ENCODE measurements at regions not wholly inside any gene's neighbourhood (a gene's known extent, or its start where the extent isn't known, plus 50 kb on each side); places are given as distances from the start of the nearest gene placed in this dataset.

GRCh38 chr10:10845185-10845584 lies 172.5 kb upstream of the CELF2 start:
- Histone ChIP-seq H3K36me3 (ENCODE audit: control insufficient read depth in 2 of 2, insufficient read depth in 2 of 2, low read length in 1 of 2) (no peaks in the 10 kb centered on the region), H3K4me1 (ENCODE audit: control insufficient read depth in 2 of 2, insufficient read depth in 2 of 2, low read length in 1 of 2) (no peaks in the 10 kb centered on the region), H3K27me3 (ENCODE audit: control insufficient read depth in 1 of 2, insufficient read depth in 2 of 2, low read length in 2 of 2) (no peaks in the 10 kb centered on the region), H3K4me3 (ENCODE audit: low read depth in 1 of 2, low read length in 2 of 2) (no peak overlapping the region), H3K9me3 (ENCODE audit: control insufficient read depth in 2 of 2, insufficient read depth in 1 of 2, low read depth in 1 of 2, low read length in 1 of 2) (no peaks in the 10 kb centered on the region), H3K27ac (ENCODE audit: low read depth in 2 of 2, low read length in 1 of 2) (no peak overlapping the region)
- 31 to 38% methylated on average over 2 of the region's 2 CpGs for WGBS, 2 donors

GRCh38 chr10:10845826-10846503 lies 171.7 kb upstream of the CELF2 start:
- H3K27me3 ChIP-seq (ENCODE audit: control insufficient read depth in 1 of 2, insufficient read depth in 2 of 2, low read length in 2 of 2), result no peaks in the 10 kb centered on the region
- no peaks in the 10 kb centered on the region for H3K4me1 ChIP-seq (ENCODE audit: control insufficient read depth in 2 of 2, insufficient read depth in 2 of 2, low read length in 1 of 2)
- no peak overlapping the region for H3K4me3 ChIP-seq (ENCODE audit: low read depth in 1 of 2, low read length in 2 of 2)
- no peaks in the 10 kb centered on the region for H3K9me3 ChIP-seq (ENCODE audit: control insufficient read depth in 2 of 2, insufficient read depth in 1 of 2, low read depth in 1 of 2, low read length in 1 of 2)
- no peak overlapping the region for H3K27ac ChIP-seq (ENCODE audit: low read depth in 2 of 2, low read length in 1 of 2)
- 81 to 83% methylated on average over 11 of the region's 11 CpGs for WGBS, 2 donors
- H3K36me3 ChIP-seq (ENCODE audit: control insufficient read depth in 2 of 2, insufficient read depth in 2 of 2, low read length in 1 of 2), result no peaks in the 10 kb centered on the region

GRCh38 chr10:10846504-10846900 lies 171.2 kb upstream of the CELF2 start:
- Histone ChIP-seq H3K9me3 (ENCODE audit: control insufficient read depth in 2 of 2, insufficient read depth in 1 of 2, low read depth in 1 of 2, low read length in 1 of 2) (no peaks in the 10 kb centered on the region), H3K27ac (ENCODE audit: low read depth in 2 of 2, low read length in 1 of 2) (peak overlapping the region in 1 of 2 donors; percentile 31), H3K4me1 (ENCODE audit: control insufficient read depth in 2 of 2, insufficient read depth in 2 of 2, low read length in 1 of 2) (no peaks in the 10 kb centered on the region), H3K27me3 (ENCODE audit: control insufficient read depth in 1 of 2, insufficient read depth in 2 of 2, low read length in 2 of 2) (no peaks in the 10 kb centered on the region), H3K4me3 (ENCODE audit: low read depth in 1 of 2, low read length in 2 of 2) (no peak overlapping the region), H3K36me3 (ENCODE audit: control insufficient read depth in 2 of 2, insufficient read depth in 2 of 2, low read length in 1 of 2) (no peaks in the 10 kb centered on the region)
- WGBS, 2 donors, result 72 to 74% methylated on average over 3 of the region's 3 CpGs

- Histone ChIP-seq H3K27ac (ENCODE audit: low read depth in 2 of 2, low read length in 1 of 2) (no peak overlapping the region), H3K27me3 (ENCODE audit: control insufficient read depth in 1 of 2, insufficient read depth in 2 of 2, low read length in 2 of 2) (no peaks in the 10 kb centered on the region), H3K36me3 (ENCODE audit: control insufficient read depth in 2 of 2, insufficient read depth in 2 of 2, low read length in 1 of 2) (no peaks in the 10 kb centered on the region), H3K4me3 (ENCODE audit: low read depth in 1 of 2, low read length in 2 of 2) (no peak overlapping the region), H3K9me3 (ENCODE audit: control insufficient read depth in 2 of 2, insufficient read depth in 1 of 2, low read depth in 1 of 2, low read length in 1 of 2) (no peaks in the 10 kb centered on the region), H3K4me1 (ENCODE audit: control insufficient read depth in 2 of 2, insufficient read depth in 2 of 2, low read length in 1 of 2) (no peaks in the 10 kb centered on the region)
- WGBS, 2 donors, result 60 to 63% methylated on average over 5 of the region's 5 CpGs
Measured at GRCh38 chr10:10847387-10847786, 170.3 kb upstream of the CELF2 start.

- no peak overlapping the region for H3K27ac ChIP-seq (ENCODE audit: low read depth in 2 of 2, low read length in 1 of 2)
- no peaks in the 10 kb centered on the region for H3K27me3 ChIP-seq (ENCODE audit: control insufficient read depth in 1 of 2, insufficient read depth in 2 of 2, low read length in 2 of 2)
- H3K9me3 ChIP-seq (ENCODE audit: control insufficient read depth in 2 of 2, insufficient read depth in 1 of 2, low read depth in 1 of 2, low read length in 1 of 2), result no peaks in the 10 kb centered on the region
- no peaks in the 10 kb centered on the region for H3K4me1 ChIP-seq (ENCODE audit: control insufficient read depth in 2 of 2, insufficient read depth in 2 of 2, low read length in 1 of 2)
- no peaks in the 10 kb centered on the region for H3K36me3 ChIP-seq (ENCODE audit: control insufficient read depth in 2 of 2, insufficient read depth in 2 of 2, low read length in 1 of 2)
- H3K4me3 ChIP-seq (ENCODE audit: low read depth in 1 of 2, low read length in 2 of 2), result no peak overlapping the region
- 87 to 91% methylated on average over 13 of the region's 13 CpGs for WGBS, 2 donors
Measured at GRCh38 chr10:10848488-10849111, 169.1 kb upstream of the CELF2 start.

GRCh38 chr10:10849306-10849705 lies 168.4 kb upstream of the CELF2 start:
- Histone ChIP-seq H3K36me3 (ENCODE audit: control insufficient read depth in 2 of 2, insufficient read depth in 2 of 2, low read length in 1 of 2) (no peaks in the 10 kb centered on the region), H3K9me3 (ENCODE audit: control insufficient read depth in 2 of 2, insufficient read depth in 1 of 2, low read depth in 1 of 2, low read length in 1 of 2) (no peaks in the 10 kb centered on the region), H3K27me3 (ENCODE audit: control insufficient read depth in 1 of 2, insufficient read depth in 2 of 2, low read length in 2 of 2) (no peaks in the 10 kb centered on the region), H3K27ac (ENCODE audit: low read depth in 2 of 2, low read length in 1 of 2) (no peak overlapping the region), H3K4me1 (ENCODE audit: control insufficient read depth in 2 of 2, insufficient read depth in 2 of 2, low read length in 1 of 2) (no peaks in the 10 kb centered on the region), H3K4me3 (ENCODE audit: low read depth in 1 of 2, low read length in 2 of 2) (no peak overlapping the region)
- 83 to 87% methylated on average over 4 of the region's 4 CpGs for WGBS, 2 donors

GRCh38 chr10:10850214-10850613 lies 167.5 kb upstream of the CELF2 start:
- Histone ChIP-seq H3K27me3 (ENCODE audit: control insufficient read depth in 1 of 2, insufficient read depth in 2 of 2, low read length in 2 of 2) (no peaks in the 10 kb centered on the region), H3K4me1 (ENCODE audit: control insufficient read depth in 2 of 2, insufficient read depth in 2 of 2, low read length in 1 of 2) (no peaks in the 10 kb centered on the region), H3K9me3 (ENCODE audit: control insufficient read depth in 2 of 2, insufficient read depth in 1 of 2, low read depth in 1 of 2, low read length in 1 of 2) (no peaks in the 10 kb centered on the region), H3K4me3 (ENCODE audit: low read depth in 1 of 2, low read length in 2 of 2) (no peak overlapping the region), H3K36me3 (ENCODE audit: control insufficient read depth in 2 of 2, insufficient read depth in 2 of 2, low read length in 1 of 2) (no peaks in the 10 kb centered on the region), H3K27ac (ENCODE audit: low read depth in 2 of 2, low read length in 1 of 2) (no peak overlapping the region)
- WGBS, 2 donors, result 71 to 77% methylated on average over 3 of the region's 3 CpGs

GRCh38 chr10:10852464-10852863 lies 165.2 kb upstream of the CELF2 start:
- no peaks in the 10 kb centered on the region for H3K9me3 ChIP-seq (ENCODE audit: control insufficient read depth in 2 of 2, insufficient read depth in 1 of 2, low read depth in 1 of 2, low read length in 1 of 2)
- WGBS, 2 donors, result 72 to 74% methylated on average over 4 of the region's 4 CpGs
- H3K27ac ChIP-seq (ENCODE audit: low read depth in 2 of 2, low read length in 1 of 2), result no peak overlapping the region
- H3K4me1 ChIP-seq (ENCODE audit: control insufficient read depth in 2 of 2, insufficient read depth in 2 of 2, low read length in 1 of 2), result no peaks in the 10 kb centered on the region
- H3K4me3 ChIP-seq (ENCODE audit: low read depth in 1 of 2, low read length in 2 of 2), result no peak overlapping the region
- no peaks in the 10 kb centered on the region for H3K36me3 ChIP-seq (ENCODE audit: control insufficient read depth in 2 of 2, insufficient read depth in 2 of 2, low read length in 1 of 2)
- H3K27me3 ChIP-seq (ENCODE audit: control insufficient read depth in 1 of 2, insufficient read depth in 2 of 2, low read length in 2 of 2), result no peaks in the 10 kb centered on the region

- H3K9me3 ChIP-seq (ENCODE audit: control insufficient read depth in 2 of 2, insufficient read depth in 1 of 2, low read depth in 1 of 2, low read length in 1 of 2), result no peaks in the 10 kb centered on the region
- no peaks in the 10 kb centered on the region for H3K36me3 ChIP-seq (ENCODE audit: control insufficient read depth in 2 of 2, insufficient read depth in 2 of 2, low read length in 1 of 2)
- H3K4me3 ChIP-seq (ENCODE audit: low read depth in 1 of 2, low read length in 2 of 2), result no peak overlapping the region
- no peaks in the 10 kb centered on the region for H3K27me3 ChIP-seq (ENCODE audit: control insufficient read depth in 1 of 2, insufficient read depth in 2 of 2, low read length in 2 of 2)
- no peaks in the 10 kb centered on the region for H3K4me1 ChIP-seq (ENCODE audit: control insufficient read depth in 2 of 2, insufficient read depth in 2 of 2, low read length in 1 of 2)
- 93 to 95% methylated on average over 3 of the region's 3 CpGs for WGBS, 2 donors
- H3K27ac ChIP-seq (ENCODE audit: low read depth in 2 of 2, low read length in 1 of 2), result no peak overlapping the region
Measured at GRCh38 chr10:10853954-10854353, 163.7 kb upstream of the CELF2 start.

GRCh38 chr10:10854725-10855124 lies 162.9 kb upstream of the CELF2 start:
- Histone ChIP-seq H3K9me3 (ENCODE audit: control insufficient read depth in 2 of 2, insufficient read depth in 1 of 2, low read depth in 1 of 2, low read length in 1 of 2) (no peaks in the 10 kb centered on the region), H3K4me1 (ENCODE audit: control insufficient read depth in 2 of 2, insufficient read depth in 2 of 2, low read length in 1 of 2) (no peaks in the 10 kb centered on the region), H3K27me3 (ENCODE audit: control insufficient read depth in 1 of 2, insufficient read depth in 2 of 2, low read length in 2 of 2) (no peaks in the 10 kb centered on the region), H3K36me3 (ENCODE audit: control insufficient read depth in 2 of 2, insufficient read depth in 2 of 2, low read length in 1 of 2) (no peaks in the 10 kb centered on the region), H3K4me3 (ENCODE audit: low read depth in 1 of 2, low read length in 2 of 2) (no peak overlapping the region), H3K27ac (ENCODE audit: low read depth in 2 of 2, low read length in 1 of 2) (no peak overlapping the region)
- 72 to 73% methylated on average over 4 of the region's 4 CpGs for WGBS, 2 donors

Measured in esophagus (tissue), 2 donors.